ENCODE measurements at regions not wholly inside any gene's neighbourhood (a gene's known extent, or its start where the extent isn't known, plus 50 kb on each side); places are given as distances from the start of the nearest gene placed in this dataset.
A peak's percentile ranks its signal among the peaks of the same experiment; 100 is the strongest.
"Not testable (repeated sequence)": the region's sequence is repeated elsewhere in the genome, so short reads cannot be mapped to it uniquely, and the experiment has no call there.

GRCh38 chr1:165965857-165966256 is 138.4 kb downstream of the UCK2 start:
- no peaks in the 10 kb centered on the region for H3K27me3 Mint-ChIP-seq (ENCODE audit: low read depth)
- CTCF ChIA-PET, result interaction anchor here (0.7 to 1.2 kb wide), 2 partner anchors 8 to 41 kb away, joined by 3 read pairs; no protein-coding TSS in a partner anchor
- no peak for ATAC-seq

DNA sequence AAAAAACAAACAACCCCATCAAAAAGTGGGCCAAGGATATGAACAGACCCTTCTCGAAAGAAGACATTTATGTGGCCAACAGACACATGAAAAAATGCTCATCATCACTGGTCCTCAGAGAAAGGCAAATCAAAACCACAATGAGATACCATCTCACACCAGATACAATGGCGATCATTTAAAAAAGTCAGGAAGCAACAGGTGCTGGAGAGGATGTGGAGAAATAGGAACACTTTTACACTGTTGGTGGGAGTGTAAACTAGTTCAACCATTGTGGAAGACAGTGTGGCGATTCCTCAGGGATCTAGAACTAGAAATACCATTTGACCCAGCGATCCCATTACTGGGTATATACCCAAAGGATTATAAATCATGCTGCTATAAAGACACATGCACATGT is 142.0 kb downstream of the UCK2 start:
- H3K27me3 Mint-ChIP-seq (ENCODE audit: low read depth); H3K4me1 Mint-ChIP-seq; CTCF ChIA-PET; H3K36me3 Mint-ChIP-seq; H3K27ac Mint-ChIP-seq; ATAC-seq; H3K4me3 Mint-ChIP-seq; DNase-seq (ENCODE audit: low spot score); POLR2A ChIA-PET: not testable (repeated sequence)
- H3K9me3 Mint-ChIP-seq, result peaks cover 19% of the 10 kb centered on the region

More at GRCh38 chr1:165965857-165966256, 138.4 kb downstream of the UCK2 start:
- no peak for DNase-seq (ENCODE audit: low spot score)
- POLR2A ChIA-PET, result no interaction called here
- Mint-ChIP-seq H3K4me1 (no peaks in the 10 kb centered on the region), H3K9me3 (peaks cover 19% of the 10 kb centered on the region), H3K27ac (no peak overlapping the region), H3K4me3 (no peak overlapping the region), H3K36me3 (no peaks in the 10 kb centered on the region)
- no peak for TF ChIP-seq CBFB (CRISPR knock-in tag; IDR thresholded peaks at IDR 0.05; ENCODE audit: low read depth)
- no peak for TF ChIP-seq SOX15 (CRISPR knock-in tag; IDR thresholded peaks at IDR 0.05)
- no peak for TF ChIP-seq PRDM15 (CRISPR knock-in tag; IDR thresholded peaks at IDR 0.05)

- CTCF ChIA-PET, result no interaction called here
- DNase-seq (ENCODE audit: low spot score) (no peak), ATAC-seq (no peak)
- H3K27ac Mint-ChIP-seq, result no peak overlapping the region
- H3K4me3 Mint-ChIP-seq, result no peak overlapping the region
- no peaks in the 10 kb centered on the region for H3K4me1 Mint-ChIP-seq
- H3K36me3 Mint-ChIP-seq, result no peaks in the 10 kb centered on the region
- no peak for TF ChIP-seq ZMAT4 (CRISPR knock-in tag; IDR thresholded peaks at IDR 0.05)
- TF ChIP-seq, protein P1, sequence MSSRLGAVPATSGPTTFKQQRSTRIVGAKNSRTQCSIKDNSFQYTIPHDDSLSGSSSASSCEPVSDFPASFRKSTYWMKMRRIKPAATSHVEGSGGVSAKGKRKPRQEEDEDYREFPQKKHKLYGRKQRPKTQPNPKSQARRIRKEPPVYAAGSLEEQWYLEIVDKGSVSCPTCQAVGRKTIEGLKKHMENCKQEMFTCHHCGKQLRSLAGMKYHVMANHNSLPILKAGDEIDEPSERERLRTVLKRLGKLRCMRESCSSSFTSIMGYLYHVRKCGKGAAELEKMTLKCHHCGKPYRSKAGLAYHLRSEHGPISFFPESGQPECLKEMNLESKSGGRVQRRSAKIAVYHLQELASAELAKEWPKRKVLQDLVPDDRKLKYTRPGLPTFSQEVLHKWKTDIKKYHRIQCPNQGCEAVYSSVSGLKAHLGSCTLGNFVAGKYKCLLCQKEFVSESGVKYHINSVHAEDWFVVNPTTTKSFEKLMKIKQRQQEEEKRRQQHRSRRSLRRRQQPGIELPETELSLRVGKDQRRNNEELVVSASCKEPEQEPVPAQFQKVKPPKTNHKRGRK (CRISPR knock-in tag; IDR thresholded peaks at IDR 0.05; ENCODE audit: borderline replicate concordance), result 0 out of 2 replicates have a peak, but pooled peaks have one; percentile 68
- H3K27me3 Mint-ChIP-seq (ENCODE audit: low read depth), result peaks cover 25% of the 10 kb centered on the region
- H3K9me3 Mint-ChIP-seq, result peaks cover 21% of the 10 kb centered on the region
- POLR2A ChIA-PET, result no interaction called here
Observed at GRCh38 chr1:165974598-165975131, 147.3 kb downstream of the UCK2 start.

- no peak overlapping the region for H3K27ac Mint-ChIP-seq
- H3K4me3 Mint-ChIP-seq, result no peak overlapping the region
- no peaks in the 10 kb centered on the region for H3K36me3 Mint-ChIP-seq
- POLR2A ChIA-PET, result no interaction called here
- DNase-seq (ENCODE audit: low spot score), result no peak
- H3K4me1 Mint-ChIP-seq, result no peaks in the 10 kb centered on the region
- peaks cover 18% of the 10 kb centered on the region for H3K9me3 Mint-ChIP-seq
- H3K27me3 Mint-ChIP-seq (ENCODE audit: low read depth), result no peaks in the 10 kb centered on the region
- peak; percentile 92 for ATAC-seq
- CTCF ChIA-PET, result interaction anchor here (0.8 to 2.8 kb wide), 8 partner anchors 9 to 491 kb away, joined by 3 to 7 read pairs (median 4); no protein-coding TSS in a partner anchor
- TF ChIP-seq SMAD4 (CRISPR knock-in tag; IDR thresholded peaks at IDR 0.05) (no peak), E2F4 (CRISPR knock-in tag; IDR thresholded peaks at IDR 0.05; ENCODE audit: borderline replicate concordance, low read depth) (no peak), SMAD3 (CRISPR knock-in tag; IDR thresholded peaks at IDR 0.05; ENCODE audit: borderline replicate concordance) (no peak), ZSCAN18 (CRISPR knock-in tag; IDR thresholded peaks at IDR 0.05) (no peak), IRF2 (CRISPR knock-in tag; IDR thresholded peaks at IDR 0.05; ENCODE audit: borderline replicate concordance, low read depth) (no peak), FOXP1 (CRISPR knock-in tag; IDR thresholded peaks at IDR 0.05; ENCODE audit: borderline replicate concordance) (no peak), GRHL2 (CRISPR knock-in tag; IDR thresholded peaks at IDR 0.05; ENCODE audit: insufficient replicate concordance, severe bottlenecking) (no peak), ZNF425 (CRISPR knock-in tag; conservative IDR thresholded peaks at IDR 0.05) (no peak), MYBL2 (CRISPR knock-in tag; IDR thresholded peaks at IDR 0.05) (no peak), FOXJ3 (CRISPR knock-in tag; IDR thresholded peaks at IDR 0.05; ENCODE audit: borderline replicate concordance) (no peak), NFE2L1 (CRISPR knock-in tag; IDR thresholded peaks at IDR 0.05) (no peak), ZNF416 (CRISPR knock-in tag; IDR thresholded peaks at IDR 0.05) (no peak), ZNF263 (CRISPR knock-in tag; IDR thresholded peaks at IDR 0.05; ENCODE audit: low read depth) (no peak), JAZF1 (CRISPR knock-in tag; IDR thresholded peaks at IDR 0.05) (no peak)
Observed at GRCh38 chr1:165988275-165988674, 160.9 kb downstream of the UCK2 start.
